ENCODE measurements at regions not wholly inside any gene's neighbourhood (a gene's known extent, or its start where the extent isn't known, plus 50 kb on each side); places are given as distances from the start of the nearest gene placed in this dataset.

DNA sequence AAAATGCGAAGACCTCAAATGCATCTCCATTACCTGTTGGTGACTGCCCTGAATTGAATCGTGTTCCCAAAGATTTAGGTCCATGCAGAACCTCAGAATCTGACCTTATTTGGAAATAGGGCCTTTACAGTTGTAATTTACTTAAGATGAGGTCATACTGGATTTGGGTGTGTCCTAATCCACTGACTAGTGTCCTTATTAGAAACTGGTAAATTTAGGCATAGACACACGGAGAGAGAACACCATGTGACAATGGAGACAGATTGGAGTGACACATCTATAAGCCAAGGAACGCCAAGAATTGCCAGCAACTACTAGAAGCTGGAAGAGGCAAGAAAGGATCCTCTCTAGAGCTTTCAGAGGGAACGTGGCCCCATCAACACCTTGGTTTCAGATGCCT, 203.1 kb downstream of the SMAD2 start:
- TF ChIP-seq POLR2AphosphoS2 (conservative IDR thresholded peaks at IDR 0.05; ENCODE audit: low read length), result no peak
- no peak for TF ChIP-seq RFX5 (IDR thresholded peaks at IDR 0.05)
- TF ChIP-seq, protein P1, sequence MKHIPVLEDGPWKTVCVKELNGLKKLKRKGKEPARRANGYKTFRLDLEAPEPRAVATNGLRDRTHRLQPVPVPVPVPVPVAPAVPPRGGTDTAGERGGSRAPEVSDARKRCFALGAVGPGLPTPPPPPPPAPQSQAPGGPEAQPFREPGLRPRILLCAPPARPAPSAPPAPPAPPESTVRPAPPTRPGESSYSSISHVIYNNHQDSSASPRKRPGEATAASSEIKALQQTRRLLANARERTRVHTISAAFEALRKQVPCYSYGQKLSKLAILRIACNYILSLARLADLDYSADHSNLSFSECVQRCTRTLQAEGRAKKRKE (CRISPR knock-in tag; IDR thresholded peaks at IDR 0.05; ENCODE audit: low read depth), result no peak
- no peak for TF ChIP-seq ZC3H11A (IDR thresholded peaks at IDR 0.05)
- TF ChIP-seq NPAS2 (CRISPR knock-in tag; IDR thresholded peaks at IDR 0.05; ENCODE audit: borderline replicate concordance), result no peak
- no peak for TF ChIP-seq MYC (IDR thresholded peaks at IDR 0.05; ENCODE audit: borderline replicate concordance, low read length)
- TF ChIP-seq FOSB (CRISPR knock-in tag; IDR thresholded peaks at IDR 0.05), result no peak
- TF ChIP-seq SREBF2 (IDR thresholded peaks at IDR 0.05), result no peak
- TF ChIP-seq HOXA7 (CRISPR knock-in tag; IDR thresholded peaks at IDR 0.05), result no peak
- TF ChIP-seq POLR2A (IDR thresholded peaks at IDR 0.05; ENCODE audit: low read length), result no peak
- no peak for TF ChIP-seq NR3C1 (IDR thresholded peaks at IDR 0.05)
- no peak for TF ChIP-seq RNF2 (IDR thresholded peaks at IDR 0.05; ENCODE audit: borderline replicate concordance, low read depth)
- no peak for TF ChIP-seq TFCP2L1 (CRISPR knock-in tag; IDR thresholded peaks at IDR 0.05)
- TF ChIP-seq CHD4 (IDR thresholded peaks at IDR 0.05; ENCODE audit: borderline replicate concordance), result no peak
- no peak for TF ChIP-seq RARB (CRISPR knock-in tag; IDR thresholded peaks at IDR 0.05)
- no peak for TF ChIP-seq SMC3 (IDR thresholded peaks at IDR 0.05)
- no peak for TF ChIP-seq PBX3 (IDR thresholded peaks at IDR 0.05)
- no peak for TF ChIP-seq RCOR1 (IDR thresholded peaks at IDR 0.05; ENCODE audit: low read depth, low read length)
- FAIRE-seq (no peak), DNase-seq (ENCODE audit: low read depth in 1 of 2, low spot score in 1 of 2) (no peak), ATAC-seq (no peak)
- Histone ChIP-seq H3K4me1 (no peaks in the 10 kb centered on the region), H3K27ac (no peak overlapping the region), H3K4me2 (no peak overlapping the region), H3K9me3 (no peaks in the 10 kb centered on the region), H3K4me3 (no peak overlapping the region)
- ChIA-PET POLR2A (no interaction called here), CTCF (no interaction called here)
- WGBS (ENCODE audit: missing lambda C conversion rate), result 15% methylated on average over 5 of the region's 5 CpGs

DNA sequence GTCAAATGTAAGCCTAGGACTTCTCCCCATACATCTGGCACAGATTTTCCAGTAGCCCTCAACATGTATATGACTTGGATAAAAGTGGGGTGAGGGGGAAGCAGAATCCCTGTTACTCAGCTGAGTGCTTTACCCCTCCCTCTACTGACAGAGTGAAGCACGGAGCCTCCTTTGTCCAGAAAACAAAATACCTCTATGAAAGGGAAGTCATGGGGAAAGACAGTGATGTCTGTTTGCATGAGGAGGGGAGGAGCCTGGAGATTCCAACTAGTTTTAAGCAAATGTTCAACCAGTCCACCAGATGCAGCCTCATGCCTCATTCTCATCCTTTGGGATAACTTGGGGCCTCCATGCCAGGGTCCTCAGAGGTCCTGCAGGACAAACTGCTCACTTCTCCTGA, 203.9 kb downstream of the SMAD2 start:
- CTCF ChIA-PET, result no interaction called here
- Histone ChIP-seq H3K4me1 (no peaks in the 10 kb centered on the region), H3K27ac (no peak overlapping the region), H3K4me2 (no peak overlapping the region), H3K4me3 (no peak overlapping the region), H3K9me3 (no peaks in the 10 kb centered on the region)
- no peak for FAIRE-seq
- 8% methylated on average over 1 of the region's 1 CpG for whole genome bisulfite sequencing (ENCODE audit: missing lambda C conversion rate)
- TF ChIP-seq NPAS2 (CRISPR knock-in tag; IDR thresholded peaks at IDR 0.05; ENCODE audit: borderline replicate concordance), result no peak
- TF ChIP-seq, protein P2, sequence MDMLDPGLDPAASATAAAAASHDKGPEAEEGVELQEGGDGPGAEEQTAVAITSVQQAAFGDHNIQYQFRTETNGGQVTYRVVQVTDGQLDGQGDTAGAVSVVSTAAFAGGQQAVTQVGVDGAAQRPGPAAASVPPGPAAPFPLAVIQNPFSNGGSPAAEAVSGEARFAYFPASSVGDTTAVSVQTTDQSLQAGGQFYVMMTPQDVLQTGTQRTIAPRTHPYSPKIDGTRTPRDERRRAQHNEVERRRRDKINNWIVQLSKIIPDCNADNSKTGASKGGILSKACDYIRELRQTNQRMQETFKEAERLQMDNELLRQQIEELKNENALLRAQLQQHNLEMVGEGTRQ (IDR thresholded peaks at IDR 0.05), result no peak
- TF ChIP-seq CHD2 (IDR thresholded peaks at IDR 0.05; ENCODE audit: low read length, partially characterized antibody), result no peak
- TF ChIP-seq PBX3 (IDR thresholded peaks at IDR 0.05), result no peak
- TF ChIP-seq SMC3 (IDR thresholded peaks at IDR 0.05), result no peak
- TF ChIP-seq CBX8 (IDR thresholded peaks at IDR 0.05), result no peak
- TF ChIP-seq HOXB5 (CRISPR knock-in tag; IDR thresholded peaks at IDR 0.05), result no peak
- no peak for TF ChIP-seq SREBF2 (IDR thresholded peaks at IDR 0.05)
- TF ChIP-seq HDAC2 (IDR thresholded peaks at IDR 0.05), result no peak
- no peak for TF ChIP-seq POLR2AphosphoS2 (conservative IDR thresholded peaks at IDR 0.05; ENCODE audit: low read length)
- no peak for TF ChIP-seq POLR2A (IDR thresholded peaks at IDR 0.05; ENCODE audit: low read length)
- POLR2A ChIA-PET, result no interaction called here
- ATAC-seq, result no peak
- no peak for DNase-seq (ENCODE audit: low read depth in 1 of 2, low spot score in 1 of 2)

Measured in A549 (cell line).